Activated naive CD4-positive, alpha-beta T cell treated with anti-CD3 and anti-CD28 coated beads for 36 hours (primary cell): ENCODE measurements at regions not wholly inside any gene's neighbourhood (a gene's known extent, or its start where the extent isn't known, plus 50 kb on each side); places are given as distances from the start of the nearest gene placed in this dataset.

Experiments
- CTCF ChIA-PET: fragments of 350-600 bp; sonication (Branson Sonifier 250); formaldehyde crosslinking; loops from one replicate; lab custom pipeline; 2021; ENCODE audit warnings: antibody characterized with exemption; lab: Charles Lee
- DNase-seq: peaks from one replicate; pipeline ENCODE4 v3.0.0-alpha.2; 2020
- H3K27ac Mint-ChIP-seq: one replicate; pipeline ENCODE4 v1.8.0; 2021; ENCODE audit warnings: mild to moderate bottlenecking, mixed read lengths
- H3K27me3 Mint-ChIP-seq: one replicate; pipeline ENCODE4 v1.8.0; 2021; ENCODE audit warnings: low read depth, mixed read lengths
- H3K36me3 Mint-ChIP-seq: one replicate; pipeline ENCODE4 v1.8.0; 2021; ENCODE audit warnings: low read depth, mixed read lengths
- H3K4me1 Mint-ChIP-seq: one replicate; pipeline ENCODE4 v1.8.0; 2021; ENCODE audit warnings: low read depth, mixed read lengths
- H3K4me3 Mint-ChIP-seq: one replicate; pipeline ENCODE4 v1.8.0; 2021; ENCODE audit warnings: mild to moderate bottlenecking, moderate library complexity, mixed read lengths
- H3K9me3 Mint-ChIP-seq: one replicate; pipeline ENCODE4 v1.8.0; 2021; ENCODE audit warnings: mixed read lengths
- intact Hi-C: fragments of 100-400 bp; cut with micrococcal nuclease; formaldehyde crosslinking; loops from one replicate; pipeline ENCODE4 v1.15.1; 2023

DNA sequence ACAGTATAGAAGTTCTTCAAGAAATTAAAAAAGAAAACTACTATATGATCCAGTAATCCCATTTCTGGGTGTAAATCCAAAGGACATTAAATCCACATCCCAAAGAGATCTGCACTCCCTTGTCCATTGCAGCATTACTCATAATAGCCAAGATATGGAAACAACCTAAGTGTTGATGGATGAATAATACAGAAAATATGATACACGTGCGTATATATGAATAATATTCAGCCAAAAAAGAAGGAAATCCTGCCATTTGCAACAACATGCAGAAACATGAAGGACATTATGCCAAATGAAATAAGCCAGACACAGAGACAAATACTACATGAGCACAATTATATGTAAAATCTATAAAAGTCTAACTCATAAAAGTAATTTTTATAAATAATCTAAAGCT, 306.3 kb upstream of the ANO3 start:
- Mint-ChIP-seq H3K4me3 (no peak overlapping the region), H3K27ac (no peak overlapping the region), H3K27me3 (no peaks in the 10 kb centered on the region), H3K36me3 (no peaks in the 10 kb centered on the region), H3K4me1 (no peaks in the 10 kb centered on the region), H3K9me3 (peaks cover 4% of the 10 kb centered on the region)
- CTCF ChIA-PET: no interaction called here
- DNase-seq: no peak
- intact Hi-C loops: no loop called here

DNA sequence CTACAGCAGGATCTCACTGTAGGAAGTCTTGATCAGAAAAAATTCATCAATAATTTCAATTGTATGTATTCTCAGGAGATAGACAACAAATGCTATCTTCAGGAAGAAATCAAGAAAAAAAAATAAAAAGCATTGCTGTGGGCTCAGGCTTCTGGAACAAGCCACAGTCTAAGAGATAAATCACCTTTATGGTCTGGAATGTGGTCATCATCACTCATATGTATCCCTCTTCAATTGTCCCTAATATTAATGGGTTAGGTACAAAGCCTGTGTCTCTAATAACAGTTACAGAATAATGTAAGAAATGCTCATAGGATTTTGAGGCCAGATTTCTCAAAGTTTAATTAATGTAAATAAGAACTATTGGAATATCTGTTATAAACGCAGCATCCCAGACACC, 305.9 kb upstream of the ANO3 start:
- peaks cover 4% of the 10 kb centered on the region for H3K9me3 Mint-ChIP-seq
- no peak overlapping the region for H3K4me3 Mint-ChIP-seq
- no peaks in the 10 kb centered on the region for H3K36me3 Mint-ChIP-seq
- H3K27me3 Mint-ChIP-seq: no peaks in the 10 kb centered on the region
- H3K4me1 Mint-ChIP-seq: no peaks in the 10 kb centered on the region
- no peak for DNase-seq
- CTCF ChIA-PET: no interaction called here
- no peak overlapping the region for H3K27ac Mint-ChIP-seq
- intact Hi-C loops: no loop called here

DNA sequence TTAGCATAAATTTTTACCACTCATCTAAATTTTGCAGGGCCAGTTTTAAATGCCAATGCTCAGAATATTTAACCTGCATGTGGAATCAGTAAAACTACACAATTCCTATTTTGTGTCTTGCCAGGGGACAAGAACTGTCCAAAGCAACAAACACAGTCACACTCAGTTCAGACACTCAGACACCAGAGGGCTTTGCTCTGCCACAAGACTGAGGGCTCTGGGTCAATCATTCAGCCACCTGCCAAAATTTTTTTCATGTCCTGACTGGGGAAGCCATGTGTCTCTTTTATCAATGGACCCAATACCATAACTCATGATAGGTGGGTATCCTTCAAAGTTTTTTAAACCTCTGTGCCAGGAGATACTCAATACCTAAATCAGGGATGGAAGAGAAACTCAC, 304.0 kb upstream of the ANO3 start:
- Mint-ChIP-seq H3K4me3 (no peak overlapping the region), H3K9me3 (peaks cover 4% of the 10 kb centered on the region), H3K27ac (no peak overlapping the region), H3K36me3 (no peaks in the 10 kb centered on the region), H3K4me1 (no peaks in the 10 kb centered on the region), H3K27me3 (no peaks in the 10 kb centered on the region)
- CTCF ChIA-PET: no interaction called here
- intact Hi-C loops: no loop called here
- DNase-seq: no peak

GRCh38 chr11:26028393-26028911, 303.5 kb upstream of the ANO3 start:
- no peak for DNase-seq
- CTCF ChIA-PET: no interaction called here
- intact Hi-C loops: no loop called here
- Mint-ChIP-seq H3K4me1 (no peaks in the 10 kb centered on the region), H3K36me3 (no peaks in the 10 kb centered on the region), H3K27ac (no peak overlapping the region), H3K27me3 (no peaks in the 10 kb centered on the region), H3K4me3 (no peak overlapping the region), H3K9me3 (peaks cover 3% of the 10 kb centered on the region)

DNA sequence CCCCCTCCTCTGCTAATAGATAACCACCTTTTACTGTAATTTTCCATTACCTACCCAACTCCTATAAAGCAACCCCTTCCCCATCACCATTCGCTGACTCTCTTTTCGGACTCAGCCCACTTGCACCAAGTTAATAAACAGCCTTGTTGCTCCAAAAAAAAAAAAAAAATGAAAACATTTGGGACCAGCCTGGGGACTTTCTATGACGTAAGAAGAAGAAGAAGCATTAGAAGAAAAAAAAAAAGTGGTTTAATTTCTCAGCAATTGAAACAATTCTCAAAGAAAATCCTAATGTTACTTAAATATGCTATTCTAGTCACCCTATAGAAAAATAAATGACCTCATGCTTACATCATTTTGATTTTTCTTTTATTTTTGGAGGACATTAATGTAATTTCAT, 301.5 kb upstream of the ANO3 start:
- Mint-ChIP-seq H3K36me3 (no peaks in the 10 kb centered on the region), H3K27me3 (no peaks in the 10 kb centered on the region), H3K4me3 (no peak overlapping the region), H3K4me1 (no peaks in the 10 kb centered on the region), H3K27ac (no peak overlapping the region), H3K9me3 (peaks cover 3% of the 10 kb centered on the region)
- no peak for DNase-seq
- CTCF ChIA-PET: no interaction called here
- intact Hi-C loops: no loop called here

GRCh38 chr11:26032241-26032640, 299.7 kb upstream of the ANO3 start:
- Mint-ChIP-seq H3K36me3 (no peaks in the 10 kb centered on the region), H3K4me1 (no peaks in the 10 kb centered on the region), H3K4me3 (no peak overlapping the region), H3K27ac (no peak overlapping the region), H3K27me3 (no peaks in the 10 kb centered on the region), H3K9me3 (peaks cover 3% of the 10 kb centered on the region)
- DNase-seq: no peak
- CTCF ChIA-PET: interaction anchor here (0.5 kb wide), 1 partner anchor 711 kb away, joined by 3 read pairs; no protein-coding TSS in a partner anchor
- intact Hi-C loops: no loop called here

DNA sequence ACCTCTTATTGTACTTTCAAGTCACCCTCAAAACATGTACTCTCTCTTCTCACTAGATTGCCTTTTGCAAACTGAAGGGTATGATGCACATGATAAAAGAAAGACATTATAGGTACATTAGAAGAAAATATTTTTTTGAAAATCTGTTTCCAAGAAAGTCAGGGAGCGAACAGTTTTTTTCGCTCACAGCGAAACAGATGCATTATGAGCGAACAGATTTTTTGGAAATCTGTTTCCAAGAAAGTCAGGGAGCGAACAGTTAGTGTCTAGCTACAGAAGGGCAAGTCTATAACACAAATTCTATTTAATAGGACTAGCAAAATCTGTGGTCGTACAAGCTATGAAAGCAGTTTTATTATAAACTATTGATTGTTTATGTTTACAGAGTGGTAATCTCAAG, 296.2 kb upstream of the ANO3 start:
- intact Hi-C loops: no loop called here
- no peak overlapping the region for H3K27ac Mint-ChIP-seq
- no peaks in the 10 kb centered on the region for H3K27me3 Mint-ChIP-seq
- H3K4me1 Mint-ChIP-seq: no peaks in the 10 kb centered on the region
- H3K9me3 Mint-ChIP-seq: no peaks in the 10 kb centered on the region
- no peak for DNase-seq
- CTCF ChIA-PET: no interaction called here
- no peaks in the 10 kb centered on the region for H3K36me3 Mint-ChIP-seq
- H3K4me3 Mint-ChIP-seq: no peak overlapping the region

- Mint-ChIP-seq H3K4me1 (no peaks in the 10 kb centered on the region), H3K9me3 (no peaks in the 10 kb centered on the region), H3K27ac (no peak overlapping the region), H3K36me3 (no peaks in the 10 kb centered on the region), H3K4me3 (no peak overlapping the region), H3K27me3 (no peaks in the 10 kb centered on the region)
- no peak for DNase-seq
- CTCF ChIA-PET: no interaction called here
- intact Hi-C loops: no loop called here
Measured at GRCh38 chr11:26037716-26038115, 294.2 kb upstream of the ANO3 start.

DNA sequence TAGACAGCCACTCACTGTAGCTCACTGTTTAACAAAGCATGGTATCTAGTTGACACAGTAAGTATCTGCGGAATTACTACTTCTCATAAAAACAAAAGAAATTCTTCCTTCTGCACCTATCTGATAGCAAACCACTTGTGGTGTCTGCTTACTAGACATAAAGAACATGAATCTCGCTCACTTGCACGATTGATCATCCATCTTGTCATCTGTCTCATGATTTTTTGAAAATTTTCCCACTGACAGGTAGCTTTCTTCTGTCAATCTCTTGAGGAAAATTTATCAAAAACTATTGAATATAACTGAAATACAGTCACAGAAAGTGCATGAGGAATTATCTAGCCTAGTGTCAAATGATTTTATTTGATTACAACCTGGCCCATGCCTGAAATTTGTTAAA, 291.6 kb upstream of the ANO3 start:
- DNase-seq: no peak
- no peaks in the 10 kb centered on the region for H3K4me1 Mint-ChIP-seq
- no peaks in the 10 kb centered on the region for H3K27me3 Mint-ChIP-seq
- CTCF ChIA-PET: no interaction called here
- no peak overlapping the region for H3K27ac Mint-ChIP-seq
- no peaks in the 10 kb centered on the region for H3K9me3 Mint-ChIP-seq
- intact Hi-C loops: no loop called here
- H3K4me3 Mint-ChIP-seq: no peak overlapping the region
- H3K36me3 Mint-ChIP-seq: no peaks in the 10 kb centered on the region

DNA sequence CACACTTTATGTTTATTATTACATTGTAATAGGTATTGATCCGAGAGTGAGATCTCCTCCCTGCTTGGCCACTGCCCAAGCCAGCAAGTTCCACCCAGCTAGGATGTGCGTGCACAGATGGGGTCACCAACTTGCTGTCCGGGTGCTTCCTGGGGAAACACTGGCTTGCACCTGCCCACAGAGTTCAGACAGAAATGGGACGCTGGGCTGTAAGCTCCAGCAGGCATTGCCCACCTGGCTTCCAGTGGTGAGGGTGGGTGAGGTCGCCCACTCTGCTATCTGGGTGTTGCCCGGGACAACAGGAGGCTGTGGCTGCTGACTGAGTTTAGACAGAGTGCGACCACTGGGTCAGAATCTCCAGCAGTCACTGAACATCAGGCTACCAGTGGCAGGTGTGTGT, 289.8 kb upstream of the ANO3 start:
- H3K4me3 Mint-ChIP-seq: no peak overlapping the region
- DNase-seq: no peak
- H3K4me1 Mint-ChIP-seq: no peaks in the 10 kb centered on the region
- no peaks in the 10 kb centered on the region for H3K36me3 Mint-ChIP-seq
- no peak overlapping the region for H3K27ac Mint-ChIP-seq
- CTCF ChIA-PET: no interaction called here
- intact Hi-C loops: no loop called here
- H3K9me3 Mint-ChIP-seq: no peaks in the 10 kb centered on the region
- H3K27me3 Mint-ChIP-seq: no peaks in the 10 kb centered on the region

GRCh38 chr11:26043665-26044064, 288.3 kb upstream of the ANO3 start:
- no peak for DNase-seq
- intact Hi-C loops: no loop called here
- CTCF ChIA-PET: no interaction called here
- Mint-ChIP-seq H3K4me3 (no peak overlapping the region), H3K27me3 (no peaks in the 10 kb centered on the region), H3K36me3 (no peaks in the 10 kb centered on the region), H3K27ac (no peak overlapping the region), H3K4me1 (no peaks in the 10 kb centered on the region), H3K9me3 (no peaks in the 10 kb centered on the region)

- Mint-ChIP-seq H3K27ac (no peak overlapping the region), H3K4me3 (no peak overlapping the region), H3K9me3 (peaks cover 1% of the 10 kb centered on the region), H3K4me1 (no peaks in the 10 kb centered on the region), H3K36me3 (no peaks in the 10 kb centered on the region), H3K27me3 (no peaks in the 10 kb centered on the region)
- CTCF ChIA-PET: no interaction called here
- DNase-seq: no peak
- intact Hi-C loops: no loop called here
Measured at GRCh38 chr11:26044389-26044788, 287.5 kb upstream of the ANO3 start.

GRCh38 chr11:26045082-26045481, 286.8 kb upstream of the ANO3 start:
- Mint-ChIP-seq H3K27me3 (no peaks in the 10 kb centered on the region), H3K27ac (no peak overlapping the region), H3K4me1 (no peaks in the 10 kb centered on the region), H3K9me3 (peaks cover 1% of the 10 kb centered on the region), H3K4me3 (no peak overlapping the region), H3K36me3 (no peaks in the 10 kb centered on the region)
- CTCF ChIA-PET: no interaction called here
- no peak for DNase-seq
- intact Hi-C loops: no loop called here

DNA sequence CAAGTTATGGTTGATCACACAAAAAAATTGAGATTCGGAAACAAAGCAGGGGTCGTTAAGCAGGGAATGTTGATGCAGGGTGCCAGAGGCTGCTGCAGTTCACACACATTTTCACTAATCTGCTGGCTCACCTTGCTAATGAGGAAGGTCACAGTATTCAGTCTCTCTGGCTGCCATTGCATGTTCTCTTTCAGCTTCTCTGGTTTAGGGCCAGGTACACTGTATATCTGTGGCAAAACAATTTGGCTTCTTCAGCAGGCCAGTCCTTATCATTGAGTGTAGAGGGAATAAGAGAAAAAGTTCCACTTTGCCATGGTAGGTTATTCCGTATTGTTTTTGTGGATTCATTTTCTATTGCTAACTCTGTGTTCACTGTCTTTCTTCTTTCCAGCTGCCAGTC, 283.7 kb upstream of the ANO3 start:
- Mint-ChIP-seq H3K36me3 (no peaks in the 10 kb centered on the region), H3K9me3 (peaks cover 3% of the 10 kb centered on the region), H3K4me3 (no peak overlapping the region), H3K4me1 (no peaks in the 10 kb centered on the region), H3K27me3 (no peaks in the 10 kb centered on the region), H3K27ac (no peak overlapping the region)
- intact Hi-C loops: no loop called here
- CTCF ChIA-PET: no interaction called here
- no peak for DNase-seq
